SKM-1 (cell line): ENCODE measurements at regions not wholly inside any gene's neighbourhood (a gene's known extent, or its start where the extent isn't known, plus 50 kb on each side); places are given as distances from the start of the nearest gene placed in this dataset.

Experiments used
- DNase-seq: peaks from one replicate; lab custom pipeline; 2025; ENCODE audit not compliant: unreplicated experiment; lab: John Stamatoyannopoulos, UW

DNA sequence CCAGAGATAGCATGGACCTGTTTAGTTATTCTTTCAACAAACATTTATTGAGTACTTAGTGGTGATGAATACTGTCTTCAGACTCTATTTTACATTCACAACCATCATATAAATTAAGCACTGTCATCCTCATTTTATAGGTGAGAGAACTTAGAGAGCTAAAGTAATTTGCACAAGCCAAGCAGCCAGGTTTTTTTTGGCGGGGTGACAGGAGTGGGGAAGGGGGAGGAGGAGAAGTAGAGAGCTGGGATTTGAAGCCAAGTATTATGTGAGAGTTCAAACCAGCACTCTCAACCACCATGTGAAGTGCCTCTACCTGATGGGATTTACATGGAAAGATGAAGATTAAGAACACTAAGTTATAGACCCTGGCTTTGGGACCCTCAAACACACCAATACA lies 547.4 kb upstream of the IL12A start:
- no peak for DNase-seq

DNA sequence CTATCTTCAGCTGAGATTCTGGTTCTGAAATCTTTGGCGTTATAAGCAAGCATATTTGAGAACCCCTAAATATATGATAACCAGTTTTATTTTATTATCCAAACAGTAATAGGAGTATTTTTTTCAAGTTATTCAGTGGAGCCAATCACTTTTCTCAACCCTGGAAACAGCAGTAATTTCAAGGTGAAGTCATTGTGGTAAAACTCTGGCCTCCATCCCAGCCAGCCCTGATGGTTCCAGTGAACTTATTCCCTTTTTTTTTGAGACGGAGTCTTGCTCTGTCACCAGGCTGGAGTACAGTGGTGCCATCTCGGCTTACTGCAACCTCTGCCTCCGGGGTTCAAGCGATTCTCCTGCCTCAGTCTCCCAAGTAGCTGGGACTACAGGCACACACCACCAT lies 545.4 kb upstream of the IL12A start:
- DNase-seq, result no peak

DNA sequence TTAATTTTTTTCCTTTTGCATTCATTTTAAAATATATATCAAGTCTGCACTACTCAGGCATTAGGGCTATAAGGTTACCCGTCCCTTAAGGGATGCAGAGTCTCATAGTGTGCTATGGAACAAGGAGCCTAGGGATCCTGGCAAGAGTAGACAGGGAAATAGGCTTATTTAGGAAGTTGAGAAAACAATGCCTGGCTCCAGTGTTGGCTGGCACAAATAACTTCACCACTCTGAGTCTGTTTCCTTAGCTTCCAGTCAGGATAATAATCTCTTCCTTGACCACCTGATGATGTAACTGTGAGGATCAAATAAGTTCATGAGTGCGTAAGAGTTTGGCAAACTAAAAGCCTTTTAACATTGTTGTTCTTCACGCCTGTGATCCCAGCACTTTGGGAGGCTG lies 540.8 kb upstream of the IL12A start:
- DNase-seq, result no peak

DNA sequence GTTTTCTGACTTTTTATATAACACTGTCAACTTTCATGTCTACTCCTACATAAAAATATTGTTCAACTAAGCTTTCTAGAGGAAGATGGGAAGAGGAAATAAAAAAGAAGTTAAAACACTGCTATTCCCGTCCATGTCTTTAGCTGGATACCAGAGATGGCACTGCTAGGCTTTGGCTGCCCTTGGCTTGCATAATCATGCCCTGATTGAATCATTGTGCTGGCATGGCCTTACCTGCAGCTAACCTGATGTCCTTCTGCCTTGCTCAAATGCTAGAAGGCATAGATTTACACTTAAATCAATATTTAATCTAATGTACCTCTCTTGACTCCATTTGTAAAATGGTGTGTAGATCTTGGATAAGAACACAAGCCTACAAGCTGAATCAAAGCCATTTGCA lies 539.7 kb upstream of the IL12A start:
- DNase-seq, result no peak

DNA sequence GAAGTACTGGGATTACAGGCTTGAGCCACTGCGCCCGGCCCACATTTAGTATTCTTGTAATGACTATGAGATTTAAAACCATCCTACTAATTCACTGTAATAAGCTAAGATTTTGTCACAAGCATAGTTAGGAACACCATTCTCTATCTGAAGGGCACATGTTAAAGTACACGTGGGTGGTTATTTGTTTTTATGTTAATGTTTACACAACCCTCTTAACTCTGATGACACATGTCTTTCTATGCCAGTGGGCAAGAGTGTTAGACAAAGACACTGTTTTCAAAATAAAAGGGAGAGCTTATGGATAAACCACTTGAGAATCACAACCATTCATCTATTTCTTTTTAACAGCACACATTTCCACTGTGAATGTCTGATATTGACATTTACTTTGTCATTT lies 537.6 kb upstream of the IL12A start:
- no peak for DNase-seq

DNA sequence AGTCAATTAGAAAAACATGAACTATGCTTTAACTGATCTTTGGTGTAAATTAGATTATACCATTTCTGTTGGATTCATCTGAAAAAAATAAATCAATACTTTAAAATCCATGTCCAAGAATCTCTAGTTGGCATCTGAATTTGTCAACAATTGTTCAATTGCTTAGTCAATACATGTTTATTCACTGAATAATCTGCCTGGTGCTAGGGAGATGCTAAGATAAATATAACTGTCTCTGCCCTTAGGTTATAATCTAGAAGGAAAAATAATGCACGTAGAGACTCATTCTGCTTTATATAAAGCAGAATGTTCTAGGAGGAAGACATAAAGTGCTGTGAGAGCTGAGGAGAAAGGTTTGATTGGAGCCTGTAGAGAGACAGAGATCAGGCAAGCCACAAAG lies 537.2 kb upstream of the IL12A start:
- DNase-seq, result no peak

DNA sequence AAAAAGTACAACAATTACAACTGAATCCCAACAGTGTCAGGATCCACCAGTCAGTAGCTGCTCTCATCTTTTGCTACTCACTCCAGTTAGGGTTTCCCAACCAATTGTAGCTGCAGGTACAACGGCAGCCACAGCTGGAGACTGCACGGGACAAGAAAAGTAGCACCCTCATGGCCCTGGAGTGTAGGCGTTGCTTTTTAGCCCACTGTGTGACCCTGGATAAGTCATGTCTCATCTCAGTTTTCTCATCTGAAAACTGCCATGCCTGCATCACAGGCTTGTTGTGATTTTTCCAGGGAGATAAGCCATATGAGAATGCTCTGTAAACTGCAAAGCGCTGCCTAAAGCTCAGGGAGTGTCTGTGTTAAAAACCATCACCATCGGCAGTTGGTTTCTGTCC lies 535.6 kb upstream of the IL12A start:
- DNase-seq, result no peak

DNA sequence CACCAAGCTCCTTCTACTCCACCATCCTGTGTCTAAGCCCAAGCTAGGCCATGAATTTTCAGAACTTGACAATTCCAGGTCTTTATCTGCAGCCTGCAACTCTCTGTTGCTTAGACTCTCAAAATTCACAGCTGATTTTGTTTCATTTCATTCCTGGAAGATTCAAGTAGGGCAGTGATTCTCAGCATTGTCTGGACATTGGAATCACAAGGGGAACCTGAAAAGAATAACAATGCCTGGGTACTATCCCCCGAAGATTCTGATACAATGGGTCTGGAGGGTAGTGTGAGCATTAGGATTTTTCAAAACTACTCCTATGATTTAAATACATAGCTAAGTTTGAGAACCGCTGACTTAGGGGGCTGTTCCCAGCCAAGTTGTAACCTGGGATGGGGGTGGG lies 534.7 kb upstream of the IL12A start:
- no peak for DNase-seq

DNA sequence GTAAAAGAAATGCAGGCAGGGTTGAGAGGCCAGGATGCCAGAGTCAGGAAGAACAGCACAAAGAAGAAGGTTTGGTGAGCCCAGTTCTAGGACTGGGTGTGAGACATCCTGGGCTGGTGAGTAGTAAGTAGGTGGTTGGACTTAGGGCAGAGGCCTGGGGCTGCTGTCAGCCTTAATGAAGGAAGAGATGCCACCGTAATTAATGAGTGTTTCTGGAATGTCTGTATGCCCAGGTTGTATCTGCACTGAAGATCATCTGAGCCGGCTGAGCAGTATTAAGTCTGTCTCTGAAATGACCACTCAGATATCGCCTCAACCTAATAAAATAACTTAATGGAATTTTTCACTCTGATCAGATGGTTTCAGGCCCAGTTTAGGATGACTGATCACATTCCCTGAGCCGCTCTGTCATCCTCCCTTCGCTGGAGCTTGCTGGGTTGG lies 532.9 kb upstream of the IL12A start:
- DNase-seq, result no peak

DNA sequence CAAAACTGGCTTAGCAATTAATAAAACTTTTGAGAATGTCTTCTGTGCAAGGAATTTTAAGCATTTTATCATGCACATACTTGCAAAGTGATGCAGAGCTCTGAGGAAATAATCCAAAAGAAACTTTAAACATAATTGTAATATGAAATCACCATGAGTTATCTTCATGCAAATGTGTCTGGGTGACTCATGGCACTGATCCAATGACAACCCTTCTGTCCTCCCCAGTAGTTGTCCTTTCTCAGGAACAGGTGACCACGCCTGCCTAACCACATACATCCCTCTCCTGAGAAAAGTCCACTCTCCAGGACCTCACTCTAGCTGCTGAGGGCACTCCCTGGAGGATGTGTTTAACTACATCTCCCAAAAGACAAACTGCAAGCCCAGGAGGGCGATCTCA lies 530.6 kb upstream of the IL12A start:
- DNase-seq, result no peak

DNA sequence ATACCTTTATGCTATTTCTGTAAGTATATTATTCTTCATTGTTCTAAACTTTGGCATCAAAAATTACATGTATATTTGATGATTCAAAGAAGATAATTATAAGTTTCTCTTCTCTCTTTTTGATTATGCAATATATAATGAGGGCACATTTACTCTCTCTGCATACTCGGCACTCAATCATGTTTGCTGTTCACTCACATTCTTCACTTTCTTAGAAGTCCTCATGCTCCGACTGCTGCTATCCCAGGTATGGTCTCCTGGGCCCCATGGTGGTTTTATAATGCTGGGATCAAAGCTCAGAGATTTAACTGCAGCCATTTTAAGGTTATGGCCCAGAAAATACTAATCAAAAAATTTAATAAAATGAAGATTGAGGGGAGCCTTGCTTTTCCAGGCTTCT lies 529.7 kb upstream of the IL12A start:
- no peak for DNase-seq

DNA sequence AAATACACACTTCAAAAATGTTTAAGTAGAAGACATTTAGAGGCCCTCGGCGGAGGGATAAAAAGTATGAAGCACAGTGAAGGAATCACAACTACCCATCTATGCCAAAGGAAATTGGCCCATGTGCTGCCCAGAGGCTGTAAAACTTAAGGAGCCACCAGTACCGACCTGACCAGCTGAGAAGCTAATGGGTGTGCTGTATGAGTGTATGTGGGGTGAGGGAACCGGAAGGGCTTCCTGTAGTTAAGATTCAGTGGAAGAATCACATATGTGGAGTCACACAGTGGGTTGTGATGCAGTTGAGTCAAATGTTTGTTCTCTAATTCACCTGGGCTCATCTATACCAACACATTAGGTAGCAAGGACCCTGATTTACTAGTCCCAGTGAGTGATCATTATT lies 516.0 kb upstream of the IL12A start:
- DNase-seq, result no peak

DNA sequence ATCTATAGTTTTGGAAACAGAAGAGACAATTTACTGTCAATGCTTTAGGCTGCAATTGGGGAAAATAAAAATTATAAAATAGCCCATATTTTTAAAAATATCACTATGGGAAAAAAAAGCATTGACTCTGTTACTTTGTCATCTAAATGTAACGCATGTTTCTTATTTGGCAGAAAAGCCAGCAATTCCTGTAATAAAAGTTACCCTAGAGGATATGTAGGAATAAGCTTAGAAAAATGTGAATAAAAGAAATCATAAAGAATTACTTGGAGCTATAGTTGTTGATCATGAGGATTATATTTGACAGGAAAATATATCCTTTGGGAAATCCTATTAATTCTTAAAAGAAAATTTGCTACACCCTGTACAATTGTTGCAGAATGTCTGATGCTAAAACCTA lies 515.4 kb upstream of the IL12A start:
- no peak for DNase-seq

DNA sequence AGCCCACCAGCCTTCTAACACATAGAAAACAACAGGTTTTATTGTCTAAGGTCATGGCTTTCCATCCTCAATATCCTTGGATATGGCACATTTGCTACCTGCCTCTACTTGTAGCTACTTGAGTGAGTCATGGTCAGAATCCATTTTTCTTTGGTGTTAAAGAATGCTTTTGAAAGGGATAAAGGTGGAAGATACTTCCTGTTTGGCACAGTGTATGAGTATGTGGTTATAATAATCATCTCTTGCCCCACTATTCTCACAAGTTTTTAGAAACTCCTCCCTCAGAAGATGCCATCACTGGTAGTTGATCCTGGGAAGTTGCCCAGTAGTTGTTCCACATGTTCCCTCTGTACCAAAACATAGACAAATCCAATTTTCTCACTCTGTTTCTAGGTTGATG lies 508.6 kb upstream of the IL12A start:
- no peak for DNase-seq

DNA sequence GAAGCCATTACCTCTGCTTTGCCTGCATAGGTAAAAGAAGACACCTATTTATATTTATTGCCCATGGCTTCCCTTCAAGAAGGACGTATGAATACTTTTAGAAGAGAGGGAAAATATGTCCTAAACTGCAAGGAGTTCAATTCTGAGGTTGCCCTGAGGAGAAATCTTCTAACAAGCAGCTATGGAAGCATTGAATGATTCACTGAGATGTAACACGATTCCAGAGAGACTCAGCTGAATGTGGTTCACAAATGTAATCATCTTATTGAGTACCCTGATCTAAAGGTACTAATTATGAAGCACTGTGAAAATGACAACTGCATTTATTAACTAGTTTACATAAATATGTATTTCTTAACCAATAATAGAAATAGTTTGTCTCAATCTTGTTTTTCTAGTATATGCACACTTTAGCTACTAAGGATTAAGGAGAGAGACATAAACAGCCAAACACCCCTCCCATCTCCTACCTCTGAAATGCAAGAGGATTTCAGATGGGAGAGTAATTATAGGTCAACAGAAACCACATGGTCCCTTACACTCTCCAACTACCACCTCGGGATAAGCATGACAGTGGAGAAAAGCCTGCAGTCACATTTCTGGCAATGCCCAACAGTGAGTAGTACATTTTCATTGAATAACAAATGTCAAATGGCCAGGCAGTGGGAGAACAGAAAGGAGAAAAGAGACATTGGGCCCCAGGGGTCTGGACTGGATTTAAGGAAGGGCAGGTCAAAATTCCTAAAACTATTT lies 506.2 kb upstream of the IL12A start:
- no peak for DNase-seq

DNA sequence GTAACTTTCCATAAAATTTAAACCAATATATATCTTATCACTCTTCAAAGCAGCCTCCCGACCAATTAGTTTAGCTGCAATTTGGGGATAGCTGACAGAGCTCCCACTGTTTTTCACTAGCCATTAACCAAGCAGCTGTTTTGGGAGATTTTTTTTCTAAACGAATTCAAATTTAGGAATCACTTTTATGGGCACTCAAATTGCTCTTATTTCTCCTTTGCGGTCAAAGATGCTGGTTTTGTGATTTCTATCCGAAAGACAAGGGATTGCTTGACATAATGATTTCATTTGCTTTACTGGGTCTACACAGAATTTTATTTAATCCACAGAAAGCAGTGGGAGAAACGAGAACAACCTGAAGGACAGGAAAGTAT lies 505.7 kb upstream of the IL12A start:
- DNase-seq, result no peak

DNA sequence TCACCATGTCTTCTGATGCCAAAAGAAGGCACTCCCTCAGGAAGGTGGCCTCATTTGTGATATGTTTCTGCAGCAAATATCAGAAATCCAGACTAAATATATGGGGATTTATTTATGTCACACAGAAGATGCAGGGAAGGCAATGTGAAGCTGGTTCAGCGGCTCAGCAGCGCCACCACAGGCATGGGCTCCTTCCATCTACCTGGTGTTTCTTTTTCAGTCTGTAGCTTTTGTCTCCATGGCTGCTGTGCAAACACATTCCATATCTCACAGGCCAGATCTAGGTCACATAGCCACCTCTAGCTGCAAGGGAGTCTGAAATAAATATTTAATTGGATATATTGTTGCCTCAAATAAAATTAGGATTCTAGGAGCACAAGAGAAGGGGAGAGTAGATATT lies 502.1 kb upstream of the IL12A start:
- DNase-seq, result no peak

DNA sequence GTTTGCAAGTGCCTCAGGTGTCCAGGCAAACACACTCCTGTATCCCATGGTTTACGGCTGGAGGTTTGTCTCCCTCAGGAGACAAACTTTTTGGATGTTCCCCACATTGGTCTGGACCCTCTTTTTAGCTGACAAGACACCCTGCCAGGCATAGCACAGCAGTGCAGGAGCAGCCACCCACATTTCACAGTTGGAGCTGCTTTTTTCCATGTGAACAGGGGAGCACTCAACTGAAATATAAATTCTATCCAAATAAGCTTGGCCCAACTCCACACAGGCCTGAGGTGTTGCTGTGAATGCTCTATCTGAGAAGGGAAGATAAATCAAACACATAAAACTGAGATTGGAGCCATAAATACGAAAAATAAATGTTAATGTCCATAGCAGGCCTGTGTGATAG lies 501.3 kb upstream of the IL12A start:
- DNase-seq, result no peak

DNA sequence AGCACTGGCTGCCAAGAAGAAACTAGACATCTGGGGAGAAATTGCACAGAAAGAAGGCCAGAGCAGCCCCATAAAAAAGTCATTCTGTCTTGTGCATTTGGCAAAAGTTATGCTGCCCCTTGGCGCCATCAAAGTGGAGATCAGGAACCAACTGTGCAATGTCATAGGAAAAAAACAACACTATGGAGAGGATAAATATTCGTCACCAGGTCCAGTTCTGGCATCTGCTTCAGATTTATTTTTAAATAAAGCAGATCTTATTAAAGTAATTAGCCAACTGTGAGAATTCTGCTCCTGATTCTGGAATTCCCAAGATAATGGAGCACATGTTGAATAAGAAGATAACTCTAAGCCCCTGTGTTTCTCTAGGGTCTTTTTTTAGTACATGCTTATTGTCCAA lies 500.0 kb upstream of the IL12A start:
- DNase-seq, result no peak

DNA sequence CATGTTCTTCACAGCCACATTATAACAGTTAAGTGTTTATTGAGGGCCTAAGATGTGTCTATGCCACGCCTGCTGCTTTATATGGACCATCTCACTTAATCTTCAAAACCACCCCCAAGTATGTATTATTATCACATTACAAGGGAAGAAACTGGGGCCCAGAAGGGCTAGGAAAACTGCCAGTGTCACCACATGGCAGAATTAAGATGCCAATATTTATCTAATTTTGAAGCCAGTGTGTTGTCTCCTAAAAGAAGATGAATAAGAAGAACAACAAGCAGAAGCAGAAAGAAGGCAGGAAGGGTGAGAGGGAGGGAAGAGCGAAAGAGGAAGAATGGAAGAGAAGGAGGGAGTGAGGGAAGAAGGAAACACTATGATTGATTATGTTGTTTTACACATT lies 491.3 kb upstream of the IL12A start:
- DNase-seq, result no peak

DNA sequence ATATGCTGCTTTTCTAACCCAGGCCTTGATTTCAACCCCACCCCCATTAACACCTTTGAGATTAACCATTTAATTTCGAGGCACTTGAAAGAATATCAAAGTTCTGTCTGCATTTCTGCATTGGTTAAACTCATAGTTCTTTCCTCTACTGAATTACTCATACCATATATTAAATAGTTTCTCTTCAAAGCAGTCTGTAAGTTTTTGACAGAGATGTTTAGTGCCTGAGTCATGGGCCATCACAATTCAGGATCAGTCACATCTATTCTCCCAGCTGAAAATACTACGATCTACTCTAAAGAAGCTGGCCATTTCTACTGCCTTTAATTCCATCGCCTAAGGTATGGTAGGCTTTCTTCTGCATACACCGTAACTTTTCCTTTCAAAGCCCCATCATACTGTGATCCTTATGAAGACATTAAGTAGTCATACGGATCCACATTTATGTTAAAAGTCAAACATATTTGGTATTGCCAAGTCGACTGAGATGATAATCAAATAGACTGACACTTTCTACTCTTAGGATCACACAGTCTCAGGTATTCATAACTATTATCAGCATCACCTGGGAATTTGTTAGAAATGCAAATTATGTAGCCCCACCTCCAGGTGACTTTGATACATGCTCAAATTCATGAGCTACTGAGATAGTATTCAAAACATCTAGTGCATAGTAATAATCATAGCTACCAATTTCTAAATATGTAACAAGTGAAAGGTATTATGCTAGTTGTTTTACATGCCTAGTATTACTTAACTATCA lies 489.4 kb upstream of the IL12A start:
- DNase-seq, result no peak

DNA sequence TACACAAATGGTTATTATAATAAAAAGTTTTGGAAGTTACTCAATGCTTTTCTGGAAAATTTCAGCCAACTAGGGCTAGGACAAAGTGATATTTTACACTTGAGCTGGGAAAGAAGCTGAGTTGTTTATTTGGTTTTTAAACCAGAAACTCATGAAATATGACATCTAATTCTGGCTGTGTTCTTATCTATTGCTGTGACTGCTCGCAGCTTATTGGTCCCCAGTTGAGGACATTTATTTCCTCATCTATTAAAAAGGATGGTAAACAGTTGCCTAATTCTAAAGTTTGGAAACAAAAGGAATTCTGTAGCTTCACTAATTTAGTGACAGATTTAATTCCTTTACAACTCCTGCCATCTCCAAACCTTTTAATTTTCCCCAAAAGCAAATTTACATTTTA lies 487.6 kb upstream of the IL12A start:
- DNase-seq, result no peak

DNA sequence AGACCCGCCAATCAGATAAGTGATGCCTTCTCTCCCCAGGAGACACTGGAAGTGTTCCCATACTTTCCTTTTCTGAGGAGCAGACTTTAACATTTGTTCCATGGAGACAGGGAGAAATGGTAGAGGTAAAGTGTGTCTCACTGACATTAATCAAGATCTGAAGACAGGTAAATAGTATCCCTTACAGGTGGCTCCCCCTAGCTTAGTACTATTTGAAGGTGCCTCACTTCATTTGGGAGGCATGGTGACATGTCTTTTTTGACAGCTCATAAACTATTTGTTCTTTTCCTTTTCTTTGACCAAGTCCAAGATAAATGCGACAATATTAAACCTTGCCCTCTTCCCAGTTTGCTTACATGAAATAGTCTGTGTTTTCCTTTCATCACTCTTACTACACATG lies 485.6 kb upstream of the IL12A start:
- DNase-seq, result no peak
